ENCODE measurements at regions not wholly inside any gene's neighbourhood (a gene's known extent, or its start where the extent isn't known, plus 50 kb on each side); places are given as distances from the start of the nearest gene placed in this dataset.
"Not testable (repeated sequence)": the region's sequence is repeated elsewhere in the genome, so short reads cannot be mapped to it uniquely, and the experiment has no call there.

- DNase-seq (ENCODE audit: low spot score): not testable (repeated sequence)
Measured at GRCh38 chr15:70367913-70368705, 270.4 kb upstream of the TLE3 start.

GRCh38 chr15:70364023-70364422, 266.3 kb upstream of the TLE3 start:
- not testable (repeated sequence) for DNase-seq (ENCODE audit: low spot score)

GRCh38 chr15:70362886-70363285, 265.2 kb upstream of the TLE3 start:
- DNase-seq (ENCODE audit: low spot score): peak; percentile 75

GRCh38 chr15:70362350-70362749, 264.6 kb upstream of the TLE3 start:
- no peak for DNase-seq (ENCODE audit: low spot score)

GRCh38 chr15:70361891-70362290, 264.2 kb upstream of the TLE3 start:
- no peak for DNase-seq (ENCODE audit: low spot score)

- DNase-seq (ENCODE audit: low spot score): no peak
Measured at GRCh38 chr15:70361106-70361505, 263.4 kb upstream of the TLE3 start.

GRCh38 chr15:70358871-70359647, 261.3 kb upstream of the TLE3 start:
- DNase-seq (ENCODE audit: low spot score): no peak

GRCh38 chr15:70358011-70358819, 260.5 kb upstream of the TLE3 start:
- no peak for DNase-seq (ENCODE audit: low spot score)

- no peak for DNase-seq (ENCODE audit: low spot score)
Measured at GRCh38 chr15:70357453-70357852, 259.7 kb upstream of the TLE3 start.

GRCh38 chr15:70356919-70357318, 259.2 kb upstream of the TLE3 start:
- no peak for DNase-seq (ENCODE audit: low spot score)

- no peak for DNase-seq (ENCODE audit: low spot score)
Measured at GRCh38 chr15:70356062-70356860, 258.5 kb upstream of the TLE3 start.

GRCh38 chr15:70355275-70355795, 257.6 kb upstream of the TLE3 start:
- DNase-seq (ENCODE audit: low spot score): peak; percentile 15

- DNase-seq (ENCODE audit: low spot score): no peak
Measured at GRCh38 chr15:70354346-70354905, 256.7 kb upstream of the TLE3 start.

- DNase-seq (ENCODE audit: low spot score): no peak
Measured at GRCh38 chr15:70353606-70354345, 256.1 kb upstream of the TLE3 start.

- DNase-seq (ENCODE audit: low spot score): no peak
Measured at GRCh38 chr15:70351941-70352774, 254.4 kb upstream of the TLE3 start.

GRCh38 chr15:70351391-70351790, 253.7 kb upstream of the TLE3 start:
- DNase-seq (ENCODE audit: low spot score): no peak

GRCh38 chr15:70348581-70349344, 251.0 kb upstream of the TLE3 start:
- no peak for DNase-seq (ENCODE audit: low spot score)

GRCh38 chr15:70348226-70348543, 250.5 kb upstream of the TLE3 start:
- no peak for DNase-seq (ENCODE audit: low spot score)

Measured in AG20443 (cell line).